GM18951 (cell line): ENCODE measurements at regions not wholly inside any gene's neighbourhood (a gene's known extent, or its start where the extent isn't known, plus 50 kb on each side); places are given as distances from the start of the nearest gene placed in this dataset.
"Not testable (repeated sequence)": the region's sequence is repeated elsewhere in the genome, so short reads cannot be mapped to it uniquely, and the experiment has no call there.

Source experiments
- POLR2A ChIP-seq: IDR thresholded peaks from 4 replicates; pipeline ENCODE4 v1.6.1; 2011; ENCODE audit warnings: mild to moderate bottlenecking; ENCODE audit not compliant: insufficient read length, insufficient read depth; ENCODE audit errors: extremely low read depth
- in situ Hi-C: fragments of 300-500 bp; cut with MboI; formaldehyde crosslinking; loops from one replicate; pipeline ENCODE4 v1.12.0; 2022; ENCODE audit warnings: low sequenced_read_pairs, mixed read lengths, inconsistent platforms; ENCODE audit not compliant: unreplicated experiment

GRCh38 chr12:42003031-42003430 lies 141.6 kb downstream of the GXYLT1 start:
- TF ChIP-seq POLR2A: no peak
- in situ Hi-C loops: loop anchor here (25.0 kb wide), 1 partner anchor 716 kb away; no protein-coding TSS in a partner anchor

- TF ChIP-seq POLR2A: no peak
- in situ Hi-C loops: loop anchor here (25.0 kb wide), 1 partner anchor 715 kb away; no protein-coding TSS in a partner anchor
Observed at GRCh38 chr12:42002563-42002962, 142.1 kb downstream of the GXYLT1 start.

- in situ Hi-C loops: no loop called here
- TF ChIP-seq POLR2A: no peak
Observed at GRCh38 chr12:41998436-41998835, 146.2 kb downstream of the GXYLT1 start.

- in situ Hi-C loops: no loop called here
Observed at GRCh38 chr12:41993283-41993682, 151.4 kb downstream of the GXYLT1 start.

GRCh38 chr12:41992692-41993215 lies 151.9 kb downstream of the GXYLT1 start:
- in situ Hi-C loops: no loop called here
- no peak for TF ChIP-seq POLR2A

More at GRCh38 chr12:41993283-41993682, 151.4 kb downstream of the GXYLT1 start:
- no peak for TF ChIP-seq POLR2A

- no peak for TF ChIP-seq POLR2A
- in situ Hi-C loops: no loop called here
Observed at GRCh38 chr12:41992022-41992421, 152.7 kb downstream of the GXYLT1 start.

GRCh38 chr12:41988715-41989114 lies 156.0 kb downstream of the GXYLT1 start:
- TF ChIP-seq POLR2A: no peak
- in situ Hi-C loops: no loop called here

GRCh38 chr12:41986513-41986912 lies 158.2 kb downstream of the GXYLT1 start:
- in situ Hi-C loops: not testable (repeated sequence)

- TF ChIP-seq POLR2A: no peak
- in situ Hi-C loops: no loop called here
Observed at GRCh38 chr12:41983856-41984255, 160.8 kb downstream of the GXYLT1 start.

GRCh38 chr12:41983394-41983793 lies 161.3 kb downstream of the GXYLT1 start:
- TF ChIP-seq POLR2A: no peak
- in situ Hi-C loops: no loop called here

- in situ Hi-C loops: no loop called here
Observed at GRCh38 chr12:41981758-41982157, 162.9 kb downstream of the GXYLT1 start.

GRCh38 chr12:41981013-41981412 lies 163.7 kb downstream of the GXYLT1 start:
- TF ChIP-seq POLR2A: no peak
- in situ Hi-C loops: no loop called here

More at GRCh38 chr12:41981758-41982157, 162.9 kb downstream of the GXYLT1 start:
- no peak for TF ChIP-seq POLR2A

- in situ Hi-C loops: no loop called here
- no peak for TF ChIP-seq POLR2A
Observed at GRCh38 chr12:41980390-41980789, 164.3 kb downstream of the GXYLT1 start.

GRCh38 chr12:41979574-41979973 lies 165.1 kb downstream of the GXYLT1 start:
- in situ Hi-C loops: no loop called here
- no peak for TF ChIP-seq POLR2A

GRCh38 chr12:41972598-41972997 lies 172.1 kb downstream of the GXYLT1 start:
- in situ Hi-C loops: no loop called here
- TF ChIP-seq POLR2A: no peak
